H9 (cell line): ENCODE measurements at regions not wholly inside any gene's neighbourhood (a gene's known extent, or its start where the extent isn't known, plus 50 kb on each side); places are given as distances from the start of the nearest gene placed in this dataset.

Experiments
- DNase-seq: peaks from one replicate; pipeline ENCODE4 v3.0.0-alpha.2; 2017
- H2AFZ ChIP-seq: one replicate; pipeline ENCODE4 v1.6.1; 2013; ENCODE audit warnings: mild to moderate bottlenecking, low read length, control low read depth, moderate library complexity
- H2AK5ac ChIP-seq: 2 replicates; pipeline ENCODE4 v1.6.1; 2013; ENCODE audit warnings: low read length, control low read depth, mixed read lengths; ENCODE audit not compliant: insufficient read length
- H2BK120ac ChIP-seq: one replicate; pipeline ENCODE4 v1.6.1; 2013; ENCODE audit warnings: low read depth, mild to moderate bottlenecking, low read length, control low read depth, inconsistent platforms; ENCODE audit not compliant: poor library complexity, severe bottlenecking
- H2BK12ac ChIP-seq: 2 replicates; pipeline ENCODE4 v1.6.1; 2013; ENCODE audit warnings: low read length, control low read depth, mixed read lengths, low read depth; ENCODE audit not compliant: insufficient read length
- H2BK15ac ChIP-seq: 2 replicates; pipeline ENCODE4 v1.6.1; 2013; ENCODE audit warnings: low read depth, low read length, control low read depth
- H2BK20ac ChIP-seq: one replicate; pipeline ENCODE4 v1.6.1; 2013; ENCODE audit warnings: low read depth, mild to moderate bottlenecking, low read length, control low read depth, inconsistent platforms; ENCODE audit not compliant: poor library complexity, severe bottlenecking
- H2BK5ac ChIP-seq: 2 replicates; pipeline ENCODE4 v1.6.1; 2013; ENCODE audit warnings: low read length, control low read depth, mixed read lengths; ENCODE audit not compliant: insufficient read length
- H3K14ac ChIP-seq: 2 replicates; pipeline ENCODE4 v1.6.1; 2013; ENCODE audit warnings: low read length, control low read depth; ENCODE audit not compliant: insufficient read depth
- H3K18ac ChIP-seq: 2 replicates; pipeline ENCODE4 v1.6.1; 2013; ENCODE audit warnings: low read depth, mild to moderate bottlenecking, mixed read lengths, low read length, control low read depth; ENCODE audit not compliant: insufficient read length
- H3K23ac ChIP-seq: 2 replicates; pipeline ENCODE4 v1.6.1; 2013; ENCODE audit warnings: low read length, control low read depth, mixed read lengths, low read depth; ENCODE audit not compliant: insufficient read length
- H3K23me2 ChIP-seq: 2 replicates; pipeline ENCODE4 v1.6.1; 2013; ENCODE audit warnings: low read depth, mild to moderate bottlenecking, mixed read lengths, low read length, control low read depth; ENCODE audit not compliant: insufficient read length, poor library complexity, severe bottlenecking
- H3K27ac ChIP-seq: 2 replicates; pipeline ENCODE4 v1.5.1; 2013; ENCODE audit warnings: low read length, control low read depth, mixed read lengths, low read depth; ENCODE audit not compliant: insufficient read length
- H3K27me3 ChIP-seq: 2 replicates; pipeline ENCODE4 v1.6.1; 2013; ENCODE audit warnings: low read length, control low read depth, inconsistent platforms; ENCODE audit not compliant: insufficient read depth
- H3K4ac ChIP-seq: 2 replicates; pipeline ENCODE4 v1.6.1; 2013; ENCODE audit warnings: low read depth, mild to moderate bottlenecking, control low read depth, inconsistent platforms, low read length, moderate library complexity
- H3K4me1 ChIP-seq: 2 replicates; pipeline ENCODE4 v1.6.1; 2013; ENCODE audit warnings: low read length, control low read depth, inconsistent platforms; ENCODE audit not compliant: insufficient read depth
- H3K4me2 ChIP-seq: 2 replicates; pipeline ENCODE4 v1.6.1; 2013; ENCODE audit warnings: low read length, control low read depth, mixed read lengths; ENCODE audit not compliant: insufficient read length, insufficient read depth
- H3K56ac ChIP-seq: 2 replicates; pipeline ENCODE4 v1.6.1; 2013; ENCODE audit warnings: low read depth, mild to moderate bottlenecking, mixed read lengths, low read length, control low read depth; ENCODE audit not compliant: insufficient read length
- H3K79me1 ChIP-seq: 2 replicates; pipeline ENCODE4 v1.6.1; 2013; ENCODE audit warnings: low read depth, mild to moderate bottlenecking, moderate library complexity, low read length, control low read depth, inconsistent platforms; ENCODE audit not compliant: insufficient read depth, poor library complexity, severe bottlenecking
- H3K79me2 ChIP-seq: 2 replicates; pipeline ENCODE4 v1.6.1; 2013; ENCODE audit warnings: low read length, control low read depth, inconsistent platforms; ENCODE audit not compliant: insufficient read depth
- H3K9ac ChIP-seq: 2 replicates; pipeline ENCODE4 v1.6.1; 2013; ENCODE audit warnings: low read length, control low read depth, mixed read lengths; ENCODE audit not compliant: insufficient read length; ENCODE audit errors: extremely low read depth
- H3K9me3 ChIP-seq: one replicate; pipeline ENCODE4 v1.6.1; 2013; ENCODE audit warnings: low read depth, low read length, inconsistent platforms; ENCODE audit not compliant: control insufficient read depth
- H3T11ph ChIP-seq: one replicate; pipeline ENCODE4 v1.6.1; 2013; ENCODE audit warnings: mild to moderate bottlenecking, low read length, control low read depth, inconsistent platforms
- H4K20me1 ChIP-seq: one replicate; pipeline ENCODE4 v1.6.1; 2013; ENCODE audit not compliant: control insufficient read depth, insufficient read length, insufficient read depth
- H4K5ac ChIP-seq: 2 replicates; pipeline ENCODE4 v1.6.1; 2013; ENCODE audit warnings: low read depth, mild to moderate bottlenecking, mixed read lengths, low read length, control low read depth; ENCODE audit not compliant: insufficient read length
- H4K8ac ChIP-seq: replicated peaks from 2 replicates; pipeline ENCODE4 v1.6.1; 2013; ENCODE audit warnings: low read length, control low read depth, mixed read lengths, low read depth; ENCODE audit not compliant: insufficient read length
- H4K91ac ChIP-seq: 2 replicates; pipeline ENCODE4 v1.6.1; 2013; ENCODE audit warnings: low read depth, mild to moderate bottlenecking, moderate library complexity, mixed read lengths, low read length, control low read depth; ENCODE audit not compliant: insufficient read length
- H3K27ac Mint-ChIP-seq, 3 experiments: 2 replicates in 2 of 3; 3 replicates in 1 of 3; pipeline ENCODE4 v1.8.0; 2020 to 2021; ENCODE audit warnings: mixed read lengths in 3 of 3, mild to moderate bottlenecking in 1 of 3, moderate library complexity in 1 of 3
- H3K27me3 Mint-ChIP-seq: 2 replicates; pipeline ENCODE4 v1.8.0; 2021; ENCODE audit warnings: low read depth, mild to moderate bottlenecking, moderate library complexity, mixed read lengths
- H3K36me3 Mint-ChIP-seq, 3 experiments: 2 replicates in 2 of 3; 3 replicates in 1 of 3; pipeline ENCODE4 v1.8.0; 2020 to 2021; ENCODE audit warnings: low read depth in 3 of 3, mixed read lengths in 3 of 3; ENCODE audit not compliant: insufficient read depth in 1 of 3
- H3K4me1 Mint-ChIP-seq, 2 experiments: 2 replicates each; pipeline ENCODE4 v1.8.0; 2020; ENCODE audit warnings: mixed read lengths in 2 of 2
- H3K4me3 Mint-ChIP-seq, 2 experiments: 2 replicates in 1 of 2; 3 replicates in 1 of 2; pipeline ENCODE4 v1.8.0; 2020 to 2021; ENCODE audit warnings: mild to moderate bottlenecking in 2 of 2, mixed read lengths in 2 of 2, moderate library complexity in 1 of 2
- H3K9me3 Mint-ChIP-seq, 2 experiments: 2 replicates in 1 of 2; 3 replicates in 1 of 2; pipeline ENCODE4 v1.8.0; 2020; ENCODE audit warnings: mild to moderate bottlenecking in 2 of 2, mixed read lengths in 2 of 2, moderate library complexity in 1 of 2
- WGBS: extraction: QIAGEN DNeasy Blood & Tissue Kit; methylation state at CpG from one replicate; pipeline ENCODE4 v1.1.7; 2013; ENCODE audit warnings: missing lambda C conversion rate, low lambda C conversion rate, mixed read lengths; ENCODE audit not compliant: insufficient read length; ENCODE audit errors: extremely low coverage; 5-methylcytosine and 5-hydroxymethylcytosine counted together
- TF ChIP-seq, protein P1 (sequence below): fragments of 200-600 bp; sonication (generic); conservative IDR thresholded peaks from 3 replicates; pipeline ENCODE4 v1.8.0; 2021; ENCODE audit warnings: antibody characterized with exemption, mild to moderate bottlenecking

DNA sequence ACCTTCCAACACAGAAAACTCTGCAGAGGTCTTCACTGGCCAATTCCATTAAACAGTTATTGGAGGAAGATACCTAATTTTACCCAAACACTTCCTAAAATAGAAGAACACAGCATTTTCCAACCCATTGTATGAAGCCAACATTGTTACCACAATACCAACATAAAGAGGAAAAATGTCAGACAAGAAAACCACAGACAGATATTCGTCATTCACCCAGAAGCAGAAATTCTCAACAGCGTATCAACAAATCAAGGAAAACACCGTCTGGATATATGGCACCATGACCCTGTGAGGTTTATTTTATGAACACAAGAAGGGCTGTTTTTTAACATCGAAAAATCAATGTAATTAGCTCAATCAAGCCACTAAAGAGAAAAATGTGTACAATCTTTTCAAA is 255.6 kb downstream of the ASMT start:
- DNase-seq, result no peak
- TF ChIP-seq, protein P1, sequence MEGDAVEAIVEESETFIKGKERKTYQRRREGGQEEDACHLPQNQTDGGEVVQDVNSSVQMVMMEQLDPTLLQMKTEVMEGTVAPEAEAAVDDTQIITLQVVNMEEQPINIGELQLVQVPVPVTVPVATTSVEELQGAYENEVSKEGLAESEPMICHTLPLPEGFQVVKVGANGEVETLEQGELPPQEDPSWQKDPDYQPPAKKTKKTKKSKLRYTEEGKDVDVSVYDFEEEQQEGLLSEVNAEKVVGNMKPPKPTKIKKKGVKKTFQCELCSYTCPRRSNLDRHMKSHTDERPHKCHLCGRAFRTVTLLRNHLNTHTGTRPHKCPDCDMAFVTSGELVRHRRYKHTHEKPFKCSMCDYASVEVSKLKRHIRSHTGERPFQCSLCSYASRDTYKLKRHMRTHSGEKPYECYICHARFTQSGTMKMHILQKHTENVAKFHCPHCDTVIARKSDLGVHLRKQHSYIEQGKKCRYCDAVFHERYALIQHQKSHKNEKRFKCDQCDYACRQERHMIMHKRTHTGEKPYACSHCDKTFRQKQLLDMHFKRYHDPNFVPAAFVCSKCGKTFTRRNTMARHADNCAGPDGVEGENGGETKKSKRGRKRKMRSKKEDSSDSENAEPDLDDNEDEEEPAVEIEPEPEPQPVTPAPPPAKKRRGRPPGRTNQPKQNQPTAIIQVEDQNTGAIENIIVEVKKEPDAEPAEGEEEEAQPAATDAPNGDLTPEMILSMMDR, result no peak
- no peak overlapping the region for H2AFZ ChIP-seq
- H3K14ac ChIP-seq, result no peak overlapping the region
- no peak overlapping the region for H2AK5ac ChIP-seq
- Mint-ChIP-seq H3K27ac (no peak overlapping the region), H3K4me3 (no peak overlapping the region), H3K27me3 (peaks cover 2% of the 10 kb centered on the region; the same call in 1 of the 2 replicates), H3K36me3 (no peaks in the 10 kb centered on the region), H3K9me3 (no peaks in the 10 kb centered on the region; a peak in 1 of 5 replicates), H3K4me1 (peaks cover 0 to 5% of the 10 kb centered on the region in 2 experiments; a peak in 2 of 4 replicates)
- H4K20me1 ChIP-seq, result no peaks in the 10 kb centered on the region
- no peak overlapping the region for H4K5ac ChIP-seq
- no peaks in the 10 kb centered on the region for H3K23me2 ChIP-seq
- H4K91ac ChIP-seq, result no peak overlapping the region
- no peak overlapping the region for H2BK12ac ChIP-seq
- H3K79me2 ChIP-seq, result no peaks in the 10 kb centered on the region
- no peaks in the 10 kb centered on the region for H3K9me3 ChIP-seq
- H2BK5ac ChIP-seq, result no peak overlapping the region
- H2BK15ac ChIP-seq, result no peak overlapping the region
- no peak overlapping the region for H3K27ac ChIP-seq
- H3K23ac ChIP-seq, result no peak overlapping the region
- H2BK120ac ChIP-seq, result no peak overlapping the region
- no CpG with 5 or more reads among the region's 4 CpGs for WGBS
- no peak overlapping the region for H3T11ph ChIP-seq
- no peaks in the 10 kb centered on the region for H3K4me1 ChIP-seq
- H3K27me3 ChIP-seq, result no peaks in the 10 kb centered on the region
- no peak overlapping the region for H3K4me2 ChIP-seq
- no peak overlapping the region for H3K4ac ChIP-seq
- H2BK20ac ChIP-seq, result no peak overlapping the region
- no peak overlapping the region for H3K18ac ChIP-seq
- H3K9ac ChIP-seq, result no peak overlapping the region
- H3K79me1 ChIP-seq, result no peaks in the 10 kb centered on the region
- H3K56ac ChIP-seq, result no peak overlapping the region
- H4K8ac ChIP-seq, result no peak overlapping the region
